ENCODE measurements at regions not wholly inside any gene's neighbourhood (a gene's known extent, or its start where the extent isn't known, plus 50 kb on each side); places are given as distances from the start of the nearest gene placed in this dataset.

- TF ChIP-seq CTCF (IDR thresholded peaks at IDR 0.05), result no peak
- TF ChIP-seq EP300 (IDR thresholded peaks at IDR 0.05; ENCODE audit: low read depth), result no peak
These were observed 183.2 kb upstream of the JARID2 start for GRCh38 chr6:15062516-15063252.
